ENCODE measurements at regions not wholly inside any gene's neighbourhood (a gene's known extent, or its start where the extent isn't known, plus 50 kb on each side); places are given as distances from the start of the nearest gene placed in this dataset.
"Not testable (repeated sequence)": the region's sequence is repeated elsewhere in the genome, so short reads cannot be mapped to it uniquely, and the experiment has no call there.

DNA sequence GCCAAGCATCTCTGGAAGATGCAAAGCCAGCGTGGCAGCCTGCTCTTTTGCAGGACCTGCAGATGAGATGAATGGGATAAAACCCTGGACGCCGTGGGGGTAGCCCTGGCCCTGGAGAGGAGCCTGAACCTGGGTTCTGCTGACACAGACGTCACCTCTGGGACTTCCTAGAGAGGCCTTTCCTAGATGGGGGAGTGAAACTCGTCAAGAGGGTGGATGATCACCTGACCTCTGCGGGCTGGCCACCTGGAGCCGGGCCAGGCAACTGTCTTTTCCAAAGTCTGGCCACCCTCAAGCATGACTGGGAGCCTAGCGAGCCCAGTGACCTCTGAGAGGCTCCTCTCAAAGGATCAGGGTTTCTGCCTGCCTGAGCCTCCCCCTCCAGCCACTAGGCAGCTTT lies 529.0 kb downstream of the KCNJ18 start:
- ChIA-PET POLR2A (no interaction called here), CTCF (no interaction called here)
- H3K36me3 ChIP-seq (ENCODE audit: control insufficient read depth in 2 of 2, extremely low read depth in 1 of 2, insufficient read depth in 2 of 2, low read length in 2 of 2): no peaks in the 10 kb centered on the region
- H3K27ac ChIP-seq (ENCODE audit: insufficient read depth, low read depth, low read length): no peak overlapping the region
- no TSS peak for BruUV-seq (replicated peaks)
- FAIRE-seq (no peak), DNase-seq (ENCODE audit: low read depth, low spot score) (no peak)
- no peaks in the 10 kb centered on the region for H4K20me1 ChIP-seq (replicated peaks; ENCODE audit: control insufficient read depth, extremely low read depth, insufficient read depth, low read length)
- dilution Hi-C loops (cut with MboI; ENCODE audit: extremely low pct_ligation_motif_present, low sequenced_read_pairs): no loop called here
- TF ChIP-seq JUN (IDR thresholded peaks at IDR 0.05; ENCODE audit: borderline replicate concordance, insufficient read depth, insufficient read length, low read depth) (no peak), MYC (IDR thresholded peaks at IDR 0.05; ENCODE audit: low read depth, low read length) (no peak), GATA2 (IDR thresholded peaks at IDR 0.05; ENCODE audit: insufficient read depth, insufficient read length, low read depth, low read length) (no peak), POLR2A (IDR thresholded peaks at IDR 0.05; ENCODE audit: low read depth, low read length) (no peak), FOS (IDR thresholded peaks at IDR 0.05; ENCODE audit: borderline replicate concordance, insufficient read depth, low read length) (no peak), POLR2AphosphoS5 (IDR thresholded peaks at IDR 0.05; ENCODE audit: insufficient read depth, low read depth, low read length) (no peak), EZH2 (IDR thresholded peaks at IDR 0.05; ENCODE audit: borderline replicate concordance, low read depth, low read length, severe bottlenecking) (no peak)
- TF ChIP-seq, protein P1, sequence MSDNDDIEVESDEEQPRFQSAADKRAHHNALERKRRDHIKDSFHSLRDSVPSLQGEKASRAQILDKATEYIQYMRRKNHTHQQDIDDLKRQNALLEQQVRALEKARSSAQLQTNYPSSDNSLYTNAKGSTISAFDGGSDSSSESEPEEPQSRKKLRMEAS (IDR thresholded peaks at IDR 0.05; ENCODE audit: insufficient read depth, insufficient read length): no peak
- TF ChIP-seq, protein P2, sequence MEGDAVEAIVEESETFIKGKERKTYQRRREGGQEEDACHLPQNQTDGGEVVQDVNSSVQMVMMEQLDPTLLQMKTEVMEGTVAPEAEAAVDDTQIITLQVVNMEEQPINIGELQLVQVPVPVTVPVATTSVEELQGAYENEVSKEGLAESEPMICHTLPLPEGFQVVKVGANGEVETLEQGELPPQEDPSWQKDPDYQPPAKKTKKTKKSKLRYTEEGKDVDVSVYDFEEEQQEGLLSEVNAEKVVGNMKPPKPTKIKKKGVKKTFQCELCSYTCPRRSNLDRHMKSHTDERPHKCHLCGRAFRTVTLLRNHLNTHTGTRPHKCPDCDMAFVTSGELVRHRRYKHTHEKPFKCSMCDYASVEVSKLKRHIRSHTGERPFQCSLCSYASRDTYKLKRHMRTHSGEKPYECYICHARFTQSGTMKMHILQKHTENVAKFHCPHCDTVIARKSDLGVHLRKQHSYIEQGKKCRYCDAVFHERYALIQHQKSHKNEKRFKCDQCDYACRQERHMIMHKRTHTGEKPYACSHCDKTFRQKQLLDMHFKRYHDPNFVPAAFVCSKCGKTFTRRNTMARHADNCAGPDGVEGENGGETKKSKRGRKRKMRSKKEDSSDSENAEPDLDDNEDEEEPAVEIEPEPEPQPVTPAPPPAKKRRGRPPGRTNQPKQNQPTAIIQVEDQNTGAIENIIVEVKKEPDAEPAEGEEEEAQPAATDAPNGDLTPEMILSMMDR (IDR thresholded peaks at IDR 0.05; ENCODE audit: extremely low read depth in 1 of 2, insufficient read depth in 1 of 2, low read depth in 1 of 2, low read length in 2 of 2): no peak
- H3K27me3 ChIP-seq (ENCODE audit: control insufficient read depth in 2 of 2, insufficient read depth in 2 of 2, low read length in 2 of 2): no peaks in the 10 kb centered on the region
- H3K4me3 ChIP-seq (replicated peaks in 1 of 3; ENCODE audit: insufficient read depth in 1 of 3, low read depth in 1 of 3, low read length in 3 of 3): no peak overlapping the region
- H3K4me2 ChIP-seq (ENCODE audit: insufficient read depth, low read length): no peak overlapping the region
- intact Hi-C loops (cut with micrococcal nuclease): no loop called here
- no peaks in the 10 kb centered on the region for H3K9me1 ChIP-seq (replicated peaks; ENCODE audit: control insufficient read depth, extremely low read depth, insufficient read depth, low read length)
- H3K4me1 ChIP-seq (ENCODE audit: control insufficient read depth, extremely low read depth, insufficient read depth, low read length): no peaks in the 10 kb centered on the region
- H3K9me3 ChIP-seq (replicated peaks; ENCODE audit: control insufficient read depth, insufficient read depth, low read length): no peaks in the 10 kb centered on the region
- H2AFZ ChIP-seq (ENCODE audit: low read depth, low read length): no peak overlapping the region
- no peaks in the 10 kb centered on the region for H3K79me2 ChIP-seq (ENCODE audit: control insufficient read depth, insufficient read depth, low read length)
- no peak overlapping the region for H3K9ac ChIP-seq (replicated peaks; ENCODE audit: extremely low read depth, insufficient read depth, low read length)

DNA sequence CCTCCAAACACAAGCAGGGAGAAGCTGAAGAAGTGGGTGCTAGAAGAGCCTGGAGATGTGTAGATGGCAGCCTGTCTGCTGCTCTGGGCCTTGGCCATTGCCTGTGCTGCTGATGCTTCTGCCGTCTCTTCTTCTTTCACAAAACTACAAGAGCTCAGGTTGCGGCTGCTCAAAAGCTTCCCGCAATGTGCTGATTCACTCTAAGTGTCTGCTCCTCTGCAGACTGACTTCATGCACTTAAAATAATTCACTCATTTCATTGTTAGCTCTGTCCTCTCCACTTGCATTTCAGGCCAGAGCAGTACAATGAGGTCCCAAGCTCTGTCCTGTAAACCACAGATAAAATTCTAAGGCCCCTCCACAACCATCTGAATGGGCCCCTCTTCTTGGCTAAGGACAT lies 534.2 kb downstream of the KCNJ18 start:
- H3K4me2 ChIP-seq (ENCODE audit: insufficient read depth, low read length); FAIRE-seq; dilution Hi-C loops (cut with MboI; ENCODE audit: extremely low pct_ligation_motif_present, low sequenced_read_pairs); H3K4me3 ChIP-seq (replicated peaks in 1 of 3; ENCODE audit: insufficient read depth in 1 of 3, low read depth in 1 of 3, low read length in 3 of 3); H3K9me3 ChIP-seq (replicated peaks; ENCODE audit: control insufficient read depth, insufficient read depth, low read length); H3K27me3 ChIP-seq (ENCODE audit: control insufficient read depth in 2 of 2, insufficient read depth in 2 of 2, low read length in 2 of 2); DNase-seq (ENCODE audit: low read depth, low spot score); H3K9me1 ChIP-seq (replicated peaks; ENCODE audit: control insufficient read depth, extremely low read depth, insufficient read depth, low read length); H2AFZ ChIP-seq (ENCODE audit: low read depth, low read length); H3K79me2 ChIP-seq (ENCODE audit: control insufficient read depth, insufficient read depth, low read length); H3K4me1 ChIP-seq (ENCODE audit: control insufficient read depth, extremely low read depth, insufficient read depth, low read length); H3K36me3 ChIP-seq (ENCODE audit: control insufficient read depth in 2 of 2, extremely low read depth in 1 of 2, insufficient read depth in 2 of 2, low read length in 2 of 2); intact Hi-C loops (cut with micrococcal nuclease); H3K27ac ChIP-seq (ENCODE audit: insufficient read depth, low read depth, low read length); CTCF ChIA-PET; H4K20me1 ChIP-seq (replicated peaks; ENCODE audit: control insufficient read depth, extremely low read depth, insufficient read depth, low read length); BruUV-seq (replicated peaks); POLR2A ChIA-PET; H3K9ac ChIP-seq (replicated peaks; ENCODE audit: extremely low read depth, insufficient read depth, low read length): not testable (repeated sequence)

DNA sequence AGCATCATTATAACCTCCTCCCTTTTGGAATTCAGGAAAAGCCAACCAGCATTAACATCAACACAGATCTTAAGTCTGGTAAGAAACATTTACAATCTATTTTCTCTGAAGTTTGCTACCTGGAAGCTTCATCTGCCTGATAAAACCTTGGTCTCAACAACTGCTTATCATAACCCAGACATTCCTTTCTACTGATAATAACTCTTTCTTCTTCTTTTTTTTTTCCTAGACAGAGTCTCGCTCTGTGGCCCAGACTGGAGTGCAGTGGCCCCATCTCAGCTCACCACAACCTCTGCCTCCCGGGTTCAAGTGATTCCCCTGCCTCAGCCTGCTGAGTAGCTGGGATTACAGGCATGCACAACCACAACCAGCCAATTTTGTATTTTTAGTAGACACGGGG lies 534.6 kb downstream of the KCNJ18 start:
- H3K9ac ChIP-seq (replicated peaks; ENCODE audit: extremely low read depth, insufficient read depth, low read length); FAIRE-seq; DNase-seq (ENCODE audit: low read depth, low spot score); H3K4me1 ChIP-seq (ENCODE audit: control insufficient read depth, extremely low read depth, insufficient read depth, low read length); H3K9me3 ChIP-seq (replicated peaks; ENCODE audit: control insufficient read depth, insufficient read depth, low read length); H3K4me3 ChIP-seq (replicated peaks in 1 of 3; ENCODE audit: insufficient read depth in 1 of 3, low read depth in 1 of 3, low read length in 3 of 3); H3K27ac ChIP-seq (ENCODE audit: insufficient read depth, low read depth, low read length); intact Hi-C loops (cut with micrococcal nuclease); H3K9me1 ChIP-seq (replicated peaks; ENCODE audit: control insufficient read depth, extremely low read depth, insufficient read depth, low read length); BruUV-seq (replicated peaks); dilution Hi-C loops (cut with MboI; ENCODE audit: extremely low pct_ligation_motif_present, low sequenced_read_pairs); POLR2A ChIA-PET; H3K27me3 ChIP-seq (ENCODE audit: control insufficient read depth in 2 of 2, insufficient read depth in 2 of 2, low read length in 2 of 2); CTCF ChIA-PET; H3K4me2 ChIP-seq (ENCODE audit: insufficient read depth, low read length); H3K79me2 ChIP-seq (ENCODE audit: control insufficient read depth, insufficient read depth, low read length); H2AFZ ChIP-seq (ENCODE audit: low read depth, low read length); H3K36me3 ChIP-seq (ENCODE audit: control insufficient read depth in 2 of 2, extremely low read depth in 1 of 2, insufficient read depth in 2 of 2, low read length in 2 of 2); H4K20me1 ChIP-seq (replicated peaks; ENCODE audit: control insufficient read depth, extremely low read depth, insufficient read depth, low read length): not testable (repeated sequence)
